Activated CD8-positive, alpha-beta T cell treated with anti-CD3 and anti-CD28 coated beads for 36 hours (primary cell): ENCODE measurements at regions not wholly inside any gene's neighbourhood (a gene's known extent, or its start where the extent isn't known, plus 50 kb on each side); places are given as distances from the start of the nearest gene placed in this dataset.

ENCODE experiments used
- ATAC-seq: fragments of 200-7000 bp; cut with Tn5 transposase; one replicate; pipeline ENCODE4 v1.10.0; 2021; ENCODE audit warnings: mild to moderate bottlenecking, moderate library complexity
- CTCF ChIA-PET: fragments of 350-600 bp; sonication (Branson Sonifier 250); formaldehyde crosslinking; loops from one replicate; lab custom pipeline; 2021; ENCODE audit warnings: antibody characterized with exemption; lab: Charles Lee
- POLR2A ChIA-PET: fragments of 350-600 bp; sonication (Branson Sonifier 250); formaldehyde crosslinking; loops from one replicate; lab custom pipeline; 2021; ENCODE audit warnings: antibody characterized with exemption; lab: Charles Lee
- DNase-seq: peaks from one replicate; pipeline ENCODE4 v3.0.0-alpha.2; 2020
- H3K27ac Mint-ChIP-seq: one replicate; pipeline ENCODE4 v1.8.0; 2021; ENCODE audit warnings: mild to moderate bottlenecking, mixed read lengths
- H3K27me3 Mint-ChIP-seq: one replicate; pipeline ENCODE4 v1.8.0; 2021; ENCODE audit warnings: mixed read lengths
- H3K36me3 Mint-ChIP-seq: one replicate; pipeline ENCODE4 v1.8.0; 2021; ENCODE audit warnings: low read depth, mixed read lengths
- H3K4me1 Mint-ChIP-seq: one replicate; pipeline ENCODE4 v1.8.0; 2021; ENCODE audit warnings: low read depth, mixed read lengths
- H3K4me3 Mint-ChIP-seq: one replicate; pipeline ENCODE4 v1.8.0; 2021; ENCODE audit warnings: mild to moderate bottlenecking, moderate library complexity, mixed read lengths
- H3K9me3 Mint-ChIP-seq: one replicate; pipeline ENCODE4 v1.8.0; 2021; ENCODE audit warnings: mixed read lengths
- intact Hi-C: fragments of 100-400 bp; cut with micrococcal nuclease; formaldehyde crosslinking; loops from one replicate; pipeline ENCODE4 v1.10.0; 2022
- TF ChIP-seq, protein P1 (sequence below): fragments of 200-600 bp; IDR thresholded peaks from one replicate; pipeline ENCODE4 v1.8.0; 2022; ENCODE audit warnings: antibody characterized with exemption, mild to moderate bottlenecking

DNA sequence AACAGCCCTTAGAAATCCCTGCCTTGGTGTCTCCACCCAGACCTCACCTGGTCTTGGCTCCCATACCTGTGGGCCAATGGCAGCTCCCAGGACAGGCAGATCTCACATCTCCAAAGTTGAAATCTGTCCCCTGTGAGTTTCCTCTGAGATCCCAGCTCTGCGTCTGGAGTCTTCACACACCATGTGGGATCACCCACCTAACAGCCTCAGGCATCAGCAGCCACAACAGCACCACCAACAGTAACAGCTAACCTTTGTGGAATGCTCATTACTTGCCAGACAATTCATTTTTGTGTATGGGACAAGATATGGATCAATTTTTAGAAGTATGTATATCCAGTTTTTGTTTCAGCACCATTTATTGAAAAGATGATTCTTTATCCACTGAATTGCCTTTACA, 523.2 kb downstream of the MATN1 start:
- Mint-ChIP-seq H3K9me3 (peaks cover 2% of the 10 kb centered on the region), H3K4me3 (no peak overlapping the region), H3K36me3 (no peaks in the 10 kb centered on the region), H3K27me3 (peaks cover 9% of the 10 kb centered on the region), H3K4me1 (no peaks in the 10 kb centered on the region), H3K27ac (no peak overlapping the region)
- ATAC-seq (no peak), DNase-seq (no peak)
- ChIA-PET POLR2A (no interaction called here), CTCF (no interaction called here)
- intact Hi-C loops = no loop called here
- TF ChIP-seq, protein P1, sequence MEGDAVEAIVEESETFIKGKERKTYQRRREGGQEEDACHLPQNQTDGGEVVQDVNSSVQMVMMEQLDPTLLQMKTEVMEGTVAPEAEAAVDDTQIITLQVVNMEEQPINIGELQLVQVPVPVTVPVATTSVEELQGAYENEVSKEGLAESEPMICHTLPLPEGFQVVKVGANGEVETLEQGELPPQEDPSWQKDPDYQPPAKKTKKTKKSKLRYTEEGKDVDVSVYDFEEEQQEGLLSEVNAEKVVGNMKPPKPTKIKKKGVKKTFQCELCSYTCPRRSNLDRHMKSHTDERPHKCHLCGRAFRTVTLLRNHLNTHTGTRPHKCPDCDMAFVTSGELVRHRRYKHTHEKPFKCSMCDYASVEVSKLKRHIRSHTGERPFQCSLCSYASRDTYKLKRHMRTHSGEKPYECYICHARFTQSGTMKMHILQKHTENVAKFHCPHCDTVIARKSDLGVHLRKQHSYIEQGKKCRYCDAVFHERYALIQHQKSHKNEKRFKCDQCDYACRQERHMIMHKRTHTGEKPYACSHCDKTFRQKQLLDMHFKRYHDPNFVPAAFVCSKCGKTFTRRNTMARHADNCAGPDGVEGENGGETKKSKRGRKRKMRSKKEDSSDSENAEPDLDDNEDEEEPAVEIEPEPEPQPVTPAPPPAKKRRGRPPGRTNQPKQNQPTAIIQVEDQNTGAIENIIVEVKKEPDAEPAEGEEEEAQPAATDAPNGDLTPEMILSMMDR = no peak

DNA sequence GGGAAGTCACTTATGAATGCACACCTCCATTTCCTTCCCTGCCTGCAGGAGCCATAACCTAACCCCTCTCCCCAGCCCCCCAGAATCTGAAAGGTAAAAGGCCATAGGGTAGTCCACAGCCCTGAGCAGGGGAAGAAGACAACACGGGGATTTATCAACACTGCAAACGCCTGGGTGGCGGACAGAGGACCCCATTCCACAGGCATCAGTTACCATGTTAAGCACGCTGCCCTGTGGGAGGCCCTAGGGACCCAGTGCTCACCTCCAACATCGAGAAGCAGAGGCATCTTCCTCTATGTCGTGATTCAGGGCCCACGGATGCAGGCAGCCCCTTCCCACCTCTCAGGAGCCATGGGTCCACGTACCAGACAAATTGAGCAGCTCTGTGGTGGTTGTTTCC, 523.8 kb downstream of the MATN1 start:
- no peak overlapping the region for H3K27ac Mint-ChIP-seq
- H3K36me3 Mint-ChIP-seq = no peaks in the 10 kb centered on the region
- CTCF ChIA-PET = no interaction called here

DNA sequence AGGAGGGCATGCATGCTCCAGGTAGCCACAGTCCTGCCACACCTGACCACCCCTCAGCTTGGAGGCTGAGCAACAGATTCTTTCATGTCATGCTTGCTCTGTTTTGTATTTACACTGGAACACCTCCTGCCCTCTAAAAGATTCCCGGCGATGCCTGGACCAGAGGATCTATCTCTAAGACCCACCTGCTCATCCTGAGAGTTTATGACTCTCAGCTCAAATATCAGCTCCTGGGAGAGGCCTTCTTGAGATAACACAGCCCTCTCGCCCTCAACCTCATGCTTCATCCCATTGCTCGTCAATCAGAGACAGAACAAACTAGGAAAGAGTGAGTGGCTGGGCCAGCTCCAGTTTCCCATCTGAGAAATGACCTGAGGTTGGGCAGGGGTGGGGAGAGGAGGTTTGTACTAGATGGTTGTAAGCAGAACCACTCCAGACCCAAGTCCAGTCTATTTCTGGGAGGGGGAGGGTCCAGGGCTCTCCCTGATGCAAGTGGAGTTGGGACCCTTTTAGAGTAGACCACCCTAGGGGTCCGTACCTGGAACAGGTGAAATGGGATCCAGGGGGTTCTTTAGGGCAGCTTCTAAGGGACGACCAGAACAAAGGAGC, 524.5 kb downstream of the MATN1 start:
- Mint-ChIP-seq H3K9me3 (peaks cover 2% of the 10 kb centered on the region), H3K27me3 (peaks cover 9% of the 10 kb centered on the region), H3K27ac (no peak overlapping the region), H3K4me1 (no peaks in the 10 kb centered on the region), H3K4me3 (no peak overlapping the region), H3K36me3 (no peaks in the 10 kb centered on the region)
- CTCF ChIA-PET = no interaction called here
- intact Hi-C loops = no loop called here
- POLR2A ChIA-PET = no interaction called here
- DNase-seq (no peak), ATAC-seq (no peak)
- TF ChIP-seq, protein P1 = no peak

More for the DNA sequence above, 523.8 kb downstream of the MATN1 start:
- DNase-seq (no peak), ATAC-seq (no peak)
- intact Hi-C loops = no loop called here
- peaks cover 9% of the 10 kb centered on the region for H3K27me3 Mint-ChIP-seq
- H3K4me3 Mint-ChIP-seq = no peak overlapping the region
- H3K4me1 Mint-ChIP-seq = no peaks in the 10 kb centered on the region
- peaks cover 2% of the 10 kb centered on the region for H3K9me3 Mint-ChIP-seq
- TF ChIP-seq, protein P1 = no peak
- POLR2A ChIA-PET = no interaction called here

DNA sequence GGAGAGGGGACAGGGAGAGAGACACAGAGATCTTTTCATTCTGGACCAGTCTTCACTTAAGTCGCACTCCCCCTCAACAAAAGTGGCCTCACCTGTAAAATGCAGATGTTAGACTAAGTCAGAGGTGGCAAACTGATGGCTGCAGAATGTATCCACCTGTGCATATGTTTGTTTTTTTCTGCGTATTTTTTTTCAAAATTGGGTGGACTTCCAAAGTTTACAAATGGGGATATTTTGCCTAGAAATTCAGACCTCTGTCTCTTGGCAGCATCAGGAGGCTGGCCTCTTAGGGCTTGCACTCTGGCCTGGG, 525.0 kb downstream of the MATN1 start:
- ATAC-seq (no peak), DNase-seq (no peak)
- no peak overlapping the region for H3K4me3 Mint-ChIP-seq
- no peaks in the 10 kb centered on the region for H3K36me3 Mint-ChIP-seq
- TF ChIP-seq, protein P1 = no peak
- H3K9me3 Mint-ChIP-seq = peaks cover 2% of the 10 kb centered on the region
- ChIA-PET CTCF (no interaction called here), POLR2A (no interaction called here)
- H3K27me3 Mint-ChIP-seq = peaks cover 9% of the 10 kb centered on the region
- no peak overlapping the region for H3K27ac Mint-ChIP-seq
- intact Hi-C loops = no loop called here
- H3K4me1 Mint-ChIP-seq = no peaks in the 10 kb centered on the region

DNA sequence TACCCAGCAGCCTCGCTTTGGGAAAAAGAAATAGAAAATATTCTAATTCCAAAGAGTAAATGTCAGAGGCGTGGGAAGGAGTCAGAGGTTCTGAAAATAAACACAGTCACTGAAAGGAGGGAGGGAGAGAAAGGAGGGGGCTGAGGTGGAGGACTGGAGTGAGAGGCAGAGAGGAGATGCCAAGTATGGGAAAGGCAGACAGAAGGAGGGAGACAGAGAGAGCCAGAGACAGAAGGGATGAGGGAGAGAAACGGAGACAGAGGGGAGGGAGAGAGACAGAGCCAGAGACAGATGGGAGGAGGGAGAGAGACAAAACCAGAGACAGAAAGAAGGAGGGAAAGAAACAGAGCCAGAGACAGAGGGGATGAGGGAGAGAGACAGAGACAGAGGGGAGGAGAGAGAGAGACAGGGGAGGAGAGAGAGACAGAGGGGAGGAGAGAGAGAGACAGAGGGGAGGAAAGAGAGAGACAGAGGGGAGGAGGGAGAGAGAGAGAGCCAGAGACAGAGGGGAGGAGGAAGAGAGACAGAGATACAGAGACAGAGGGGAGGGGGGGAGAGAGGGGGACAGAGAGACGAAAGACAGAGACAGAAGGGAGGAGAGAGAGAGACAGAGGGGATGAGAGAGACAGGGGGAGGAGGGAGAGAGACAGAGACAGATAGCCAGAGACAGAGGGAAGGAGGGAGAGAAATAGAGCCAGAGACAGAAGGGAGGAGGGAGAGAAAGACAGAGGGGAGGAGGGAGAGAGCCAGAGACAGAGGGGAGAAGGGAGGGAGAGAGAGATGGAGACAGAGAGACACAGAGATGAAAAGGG, 525.5 kb downstream of the MATN1 start:
- CTCF ChIA-PET = no interaction called here
- intact Hi-C loops = no loop called here
- no peak overlapping the region for H3K4me3 Mint-ChIP-seq
- no peaks in the 10 kb centered on the region for H3K36me3 Mint-ChIP-seq
- TF ChIP-seq, protein P1 = no peak
- no peak for ATAC-seq
- no peak for DNase-seq
- peaks cover 9% of the 10 kb centered on the region for H3K27me3 Mint-ChIP-seq
- H3K27ac Mint-ChIP-seq = no peak overlapping the region
- POLR2A ChIA-PET = no interaction called here
- H3K9me3 Mint-ChIP-seq = peaks cover 2% of the 10 kb centered on the region
- H3K4me1 Mint-ChIP-seq = no peaks in the 10 kb centered on the region
